PC-9 (cell line): ENCODE measurements at regions not wholly inside any gene's neighbourhood (a gene's known extent, or its start where the extent isn't known, plus 50 kb on each side); places are given as distances from the start of the nearest gene placed in this dataset.

Experiments
- CTCF ChIP-seq: fragments of 200-600 bp; sonication (generic); conservative IDR thresholded peaks from 2 replicates; pipeline ENCODE4 v1.6.1; 2017; ENCODE audit warnings: mixed run types, antibody characterized with exemption, mild to moderate bottlenecking, moderate library complexity
- EZH2 ChIP-seq: fragments of 200-600 bp; sonication (generic); IDR thresholded peaks from 2 replicates; pipeline ENCODE4 v1.8.0; 2017; ENCODE audit warnings: antibody characterized with exemption, low read depth

DNA sequence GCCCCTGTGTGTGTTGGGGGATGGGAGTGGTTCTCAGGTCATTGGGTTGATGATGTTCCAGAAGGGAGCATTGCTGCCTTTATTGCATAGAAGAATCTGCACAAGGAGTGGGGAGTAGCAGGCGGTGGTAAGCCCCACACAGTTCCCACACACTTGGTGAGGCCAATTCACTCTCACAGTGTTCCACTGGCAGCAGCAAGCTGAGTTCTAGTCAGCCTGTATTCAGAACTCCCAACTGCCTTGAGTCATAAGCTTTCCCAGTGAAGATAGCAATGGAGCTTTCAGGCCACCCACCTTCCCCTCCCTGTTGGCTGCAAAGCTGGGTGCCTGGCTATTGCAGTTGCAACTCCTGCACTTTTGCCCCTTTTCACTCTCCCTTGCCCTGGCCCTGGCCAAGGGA is 181.1 kb upstream of the RBMS3 start:
- TF ChIP-seq CTCF (no peak), EZH2 (no peak)
